K562 (cell line): ENCODE measurements at regions not wholly inside any gene's neighbourhood (a gene's known extent, or its start where the extent isn't known, plus 50 kb on each side); places are given as distances from the start of the nearest gene placed in this dataset.

Experiments used
- ATAC-seq: fragments of 200-7000 bp; cut with Tn5 transposase; 3 replicates; pipeline ENCODE4 v1.9.1; 2020; ENCODE audit warnings: moderate library complexity
- BruUV-seq: library from RNA; stranded (reverse); fragments of 400-500 nt; replicated peaks from 2 replicates; lab custom pipeline; 2021; lab: Mats Ljungman, UMichigan
- CTCF ChIA-PET: fragments of 300-600 bp; formaldehyde crosslinking; extraction: SDS; loops from one replicate; lab custom pipeline; 2021; ENCODE audit warnings: low intra/inter-chr PET ratio; lab: Yijun Ruan, JAX
- POLR2A ChIA-PET: fragments of 300-600, 350-650 bp; sonication (Branson Sonifier 250); formaldehyde crosslinking; extraction: SDS; loops from one replicate; lab custom pipeline; 2021; ENCODE audit warnings: antibody characterized with exemption, inconsistent platforms; lab: Yijun Ruan, JAX
- DNase-seq, 4 experiments: peaks; one replicate each; pipeline versions ENCODE4 v3.0.0 to v3.0.0-alpha.2; 2011 to 2018; ENCODE audit warnings: low spot score in 3 of 4, mixed read lengths in 3 of 4; ENCODE audit errors: extremely low read depth in 1 of 4
- FAIRE-seq: peaks from 2 replicates; lab custom pipeline; 2011; peaks lifted over from hg19 to GRCh38; lab: Jason Lieb, UNC
- H2AFZ ChIP-seq: 2 replicates; pipeline ENCODE4 v1.6.0; 2011; ENCODE audit warnings: low read depth, low read length, control low read depth, inconsistent platforms
- H3K27ac ChIP-seq: fragments of 200-600 bp; 3 replicates; pipeline ENCODE4 v1.8.0; 2011; ENCODE audit warnings: low read depth, mild to moderate bottlenecking, control low read depth, inconsistent platforms, low read length, moderate library complexity, mixed read lengths; ENCODE audit errors: extremely low read depth
- H3K27me3 ChIP-seq, 2 experiments: fragments of 300-600 bp in 1 of 2; 2 replicates in 1 of 2; 3 replicates in 1 of 2; pipeline versions ENCODE4 v1.6.0 to v1.8.0; 2011; ENCODE audit warnings: inconsistent platforms in 2 of 2, low read length in 2 of 2, mild to moderate bottlenecking in 1 of 2, mixed read lengths in 1 of 2, moderate library complexity in 1 of 2; ENCODE audit not compliant: control insufficient read depth in 2 of 2, insufficient read depth in 2 of 2
- H3K36me3 ChIP-seq: fragments of 300-600 bp; 3 replicates; pipeline ENCODE4 v1.8.0; 2011; ENCODE audit warnings: mild to moderate bottlenecking, low read length, inconsistent platforms; ENCODE audit not compliant: control insufficient read depth, insufficient read depth
- H3K4me1 ChIP-seq, 2 experiments: fragments of 200-600 bp in 1 of 2; replicated peaks in 1 of 2; 2 replicates in 1 of 2; 3 replicates in 1 of 2; pipeline versions ENCODE4 v1.5.1 to v1.8.0; 2011; ENCODE audit warnings: inconsistent platforms in 2 of 2, low read length in 2 of 2, mild to moderate bottlenecking in 1 of 2, mixed read lengths in 1 of 2, moderate library complexity in 1 of 2; ENCODE audit not compliant: control insufficient read depth in 2 of 2, insufficient read depth in 2 of 2
- H3K4me2 ChIP-seq: 2 replicates; pipeline ENCODE4 v1.6.1; 2011; ENCODE audit warnings: low read length, control low read depth, inconsistent platforms, mixed read lengths; ENCODE audit not compliant: insufficient read depth
- H3K4me3 ChIP-seq: fragments of 200-600 bp; sonication (generic), shearing (Covaris generic); 2 replicates; pipeline ENCODE4 v1.5.1; 2016; ENCODE audit warnings: control low read depth, inconsistent platforms
- H3K79me2 ChIP-seq: fragments of 200-600 bp; 3 replicates; pipeline ENCODE4 v1.8.0; 2011; ENCODE audit warnings: low read length, inconsistent platforms; ENCODE audit not compliant: control insufficient read depth, insufficient read depth
- H3K9ac ChIP-seq, 2 experiments: 2 replicates each; pipeline versions ENCODE4 v1.6.0 to v1.6.1; 2011; ENCODE audit warnings: low read depth in 2 of 2, low read length in 2 of 2, control low read depth in 1 of 2, inconsistent platforms in 1 of 2, mild to moderate bottlenecking in 1 of 2, mixed read lengths in 1 of 2; ENCODE audit not compliant: insufficient read depth in 1 of 2
- H3K9me1 ChIP-seq: one replicate; pipeline ENCODE4 v1.6.0; 2011; ENCODE audit warnings: inconsistent platforms, mild to moderate bottlenecking, low read length, moderate library complexity; ENCODE audit not compliant: control insufficient read depth, insufficient read depth
- H3K9me3 ChIP-seq: replicated peaks from 2 replicates; pipeline ENCODE4 v1.5.1; 2011; ENCODE audit warnings: low read depth, low read length, inconsistent platforms; ENCODE audit not compliant: control insufficient read depth, insufficient read depth
- H4K20me1 ChIP-seq: replicated peaks from 2 replicates; pipeline ENCODE4 v1.6.1; 2011; ENCODE audit warnings: low read length, inconsistent platforms, mixed read lengths; ENCODE audit not compliant: control insufficient read depth, insufficient read depth
- CEBPB ChIP-seq: fragments of 450-650 bp; IDR thresholded peaks from 2 replicates; pipeline ENCODE4 v1.6.1; 2016; ENCODE audit warnings: missing genetic modification characterization, missing compliant biosample characterization
- CHD4 ChIP-seq: fragments of 200-600 bp; sonication (generic); IDR thresholded peaks from 3 replicates; pipeline ENCODE4 v1.6.1; 2012; ENCODE audit warnings: low read depth, mild to moderate bottlenecking, mixed read lengths, low read length, inconsistent platforms; ENCODE audit not compliant: insufficient read depth, insufficient replicate concordance, poor library complexity, severe bottlenecking
- KLF10 ChIP-seq: fragments of 250-450 bp; sonication (Bioruptor Pico); IDR thresholded peaks from 2 replicates; pipeline ENCODE4 v1.6.1; 2021; ENCODE audit warnings: matching md5 sums
- NCOR1 ChIP-seq: fragments of 450-650 bp; IDR thresholded peaks from 2 replicates; pipeline ENCODE4 v1.6.1; 2016; ENCODE audit warnings: mild to moderate bottlenecking, moderate library complexity
- NR2F6 ChIP-seq: fragments of 450-650 bp; formaldehyde crosslinking; IDR thresholded peaks from 2 replicates; pipeline ENCODE4 v1.4.0; 2020; ENCODE audit warnings: mild to moderate bottlenecking
- RBM14 ChIP-seq: fragments of 200-400 bp; formaldehyde crosslinking; IDR thresholded peaks from 2 replicates; pipeline ENCODE4 v1.6.1; 2018; ENCODE audit warnings: low read depth, mild to moderate bottlenecking, low read length, moderate library complexity, borderline replicate concordance; ENCODE audit not compliant: insufficient read depth
- RHOXF2B ChIP-seq: fragments of 250-450 bp; sonication (Bioruptor Pico); conservative IDR thresholded peaks from 2 replicates; pipeline ENCODE4 v1.5.1; 2021
- SMARCC2 ChIP-seq: fragments of 450-650 bp; IDR thresholded peaks from 2 replicates; pipeline ENCODE4 v1.6.1; 2017; ENCODE audit warnings: antibody characterized with exemption, moderate library complexity, mild to moderate bottlenecking, low read depth
- TAF1 ChIP-seq: IDR thresholded peaks from 2 replicates; pipeline ENCODE4 v1.6.1; 2011; ENCODE audit warnings: mild to moderate bottlenecking, low read length, moderate library complexity; ENCODE audit not compliant: insufficient read depth, control insufficient read depth, severe bottlenecking; ENCODE audit errors: extremely low read depth
- WGBS: fragments of 100-300 bp; shearing (Covaris generic); methylation state at CpG from one replicate; pipeline ENCODE4 v1.1.6; 2016; ENCODE audit warnings: low coverage, mixed read lengths; ENCODE audit not compliant: insufficient coverage; ENCODE audit errors: missing lambda C conversion rate; 5-methylcytosine and 5-hydroxymethylcytosine counted together
- in situ Hi-C: fragments of 300-500 bp; cut with MboI; formaldehyde crosslinking; loops from 4 replicates; pipeline ENCODE4 v1.15.0; 2018; ENCODE audit warnings: inconsistent platforms, mixed read lengths
- intact Hi-C: fragments of 100-400 bp; cut with micrococcal nuclease; formaldehyde crosslinking; loops from 2 replicates; pipeline ENCODE4 v1.14.2; 2022
- TF ChIP-seq, protein P1 (sequence below): sonication (generic); formaldehyde crosslinking; IDR thresholded peaks from 2 replicates; pipeline ENCODE4 v1.8.1; 2023; ENCODE audit warnings: mild to moderate bottlenecking, missing genetic modification reagents
- TF ChIP-seq, protein P2 (sequence below): sonication (generic); formaldehyde crosslinking; IDR thresholded peaks from 2 replicates; pipeline ENCODE4 v1.9.0; 2022; ENCODE audit warnings: mild to moderate bottlenecking, missing genetic modification reagents
- TF ChIP-seq, protein P3 (sequence below): fragments of 450-650 bp; IDR thresholded peaks from 2 replicates; pipeline ENCODE4 v1.6.1; 2016; ENCODE audit warnings: borderline replicate concordance
- TF ChIP-seq, protein P4 (sequence below): fragments of 450-650 bp; IDR thresholded peaks from 2 replicates; pipeline ENCODE4 v1.6.1; 2016; ENCODE audit warnings: antibody characterized with exemption
- TF ChIP-seq, protein P5 (sequence below): fragments of 250-450 bp; sonication (Bioruptor Pico); IDR thresholded peaks from 2 replicates; pipeline ENCODE4 v1.5.1; 2021; ENCODE audit warnings: mild to moderate bottlenecking

DNA sequence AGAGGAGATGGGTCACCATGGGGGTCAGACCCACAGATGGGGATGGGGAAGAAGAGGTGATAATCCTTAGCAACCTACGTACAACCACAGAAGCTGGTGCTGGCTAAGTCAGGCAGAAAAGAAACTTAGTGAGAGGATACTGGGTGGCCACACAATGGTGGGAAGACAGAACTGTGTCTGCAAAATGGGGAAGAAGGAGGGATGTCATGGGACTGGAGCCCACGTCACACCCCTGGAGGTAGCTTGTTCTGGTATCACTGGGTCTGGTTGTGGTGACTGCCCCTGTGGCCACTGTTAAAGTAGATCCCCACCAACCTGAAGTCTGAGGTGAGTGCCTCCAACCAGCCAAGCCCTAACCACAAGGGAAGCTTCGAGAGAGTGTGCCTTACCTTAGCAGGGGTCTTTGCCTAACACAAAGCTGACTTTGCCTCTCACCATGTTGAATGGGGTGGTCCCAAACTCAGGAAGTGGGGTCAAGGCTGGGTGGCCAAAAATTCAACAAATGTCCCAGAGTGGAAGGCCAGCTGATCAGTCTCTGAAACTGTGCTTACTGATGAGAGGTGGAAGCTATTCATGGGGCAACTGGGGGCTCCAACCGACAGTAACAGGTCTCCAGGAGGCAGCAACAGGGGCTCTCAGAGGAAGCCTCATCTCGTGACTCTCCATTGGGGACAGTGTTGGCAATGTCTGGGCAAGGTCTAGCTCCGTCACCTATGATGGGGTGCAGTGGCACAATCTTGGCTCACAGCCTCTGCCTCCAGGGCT, 64.8 kb upstream of the SLC1A4 start:
- BruUV-seq, result no TSS peak
- H3K27ac ChIP-seq, result no peak overlapping the region
- H3K9ac ChIP-seq, result no peak overlapping the region
- H4K20me1 ChIP-seq, result no peaks in the 10 kb centered on the region
- ChIA-PET POLR2A (interaction anchor here (0.6 to 1.5 kb wide), 2 partner anchors 18 to 64 kb away, joined by 3 to 6 read pairs; no protein-coding TSS in a partner anchor), CTCF (no interaction called here)
- no peaks in the 10 kb centered on the region for H3K9me1 ChIP-seq
- ATAC-seq, result no peak
- H2AFZ ChIP-seq, result no peak overlapping the region
- in situ Hi-C loops, result loop anchor here (25.0 kb wide), 1 partner anchor 238 kb away; no protein-coding TSS in a partner anchor
- no peaks in the 10 kb centered on the region for H3K27me3 ChIP-seq
- intact Hi-C loops, result no loop called here
- WGBS, result 5% methylated on average over 6 of the region's 6 CpGs
- H3K9me3 ChIP-seq, result no peaks in the 10 kb centered on the region
- no peak for FAIRE-seq
- no peak for DNase-seq
- peaks cover 0 to 2% of the 10 kb centered on the region in 2 experiments; a peak in 1 of 5 replicates for H3K4me1 ChIP-seq
- H3K4me2 ChIP-seq, result no peak overlapping the region
- no peaks in the 10 kb centered on the region for H3K79me2 ChIP-seq
- H3K36me3 ChIP-seq, result no peaks in the 10 kb centered on the region
- H3K4me3 ChIP-seq, result no peak overlapping the region
- TF ChIP-seq, protein P1, sequence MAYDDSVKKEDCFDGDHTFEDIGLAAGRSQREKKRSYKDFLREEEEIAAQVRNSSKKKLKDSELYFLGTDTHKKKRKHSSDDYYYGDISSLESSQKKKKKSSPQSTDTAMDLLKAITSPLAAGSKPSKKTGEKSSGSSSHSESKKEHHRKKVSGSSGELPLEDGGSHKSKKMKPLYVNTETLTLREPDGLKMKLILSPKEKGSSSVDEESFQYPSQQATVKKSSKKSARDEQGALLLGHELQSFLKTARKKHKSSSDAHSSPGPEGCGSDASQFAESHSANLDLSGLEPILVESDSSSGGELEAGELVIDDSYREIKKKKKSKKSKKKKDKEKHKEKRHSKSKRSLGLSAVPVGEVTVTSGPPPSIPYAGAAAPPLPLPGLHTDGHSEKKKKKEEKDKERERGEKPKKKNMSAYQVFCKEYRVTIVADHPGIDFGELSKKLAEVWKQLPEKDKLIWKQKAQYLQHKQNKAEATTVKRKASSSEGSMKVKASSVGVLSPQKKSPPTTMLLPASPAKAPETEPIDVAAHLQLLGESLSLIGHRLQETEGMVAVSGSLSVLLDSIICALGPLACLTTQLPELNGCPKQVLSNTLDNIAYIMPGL, result no peak
- TF ChIP-seq CHD4, result no peak
- TF ChIP-seq TAF1, result no peak
- no peak for TF ChIP-seq NCOR1
- TF ChIP-seq, protein P2, sequence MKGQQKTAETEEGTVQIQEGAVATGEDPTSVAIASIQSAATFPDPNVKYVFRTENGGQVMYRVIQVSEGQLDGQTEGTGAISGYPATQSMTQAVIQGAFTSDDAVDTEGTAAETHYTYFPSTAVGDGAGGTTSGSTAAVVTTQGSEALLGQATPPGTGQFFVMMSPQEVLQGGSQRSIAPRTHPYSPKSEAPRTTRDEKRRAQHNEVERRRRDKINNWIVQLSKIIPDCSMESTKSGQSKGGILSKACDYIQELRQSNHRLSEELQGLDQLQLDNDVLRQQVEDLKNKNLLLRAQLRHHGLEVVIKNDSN, result no peak
- TF ChIP-seq NR2F6, result no peak
- TF ChIP-seq, protein P3, sequence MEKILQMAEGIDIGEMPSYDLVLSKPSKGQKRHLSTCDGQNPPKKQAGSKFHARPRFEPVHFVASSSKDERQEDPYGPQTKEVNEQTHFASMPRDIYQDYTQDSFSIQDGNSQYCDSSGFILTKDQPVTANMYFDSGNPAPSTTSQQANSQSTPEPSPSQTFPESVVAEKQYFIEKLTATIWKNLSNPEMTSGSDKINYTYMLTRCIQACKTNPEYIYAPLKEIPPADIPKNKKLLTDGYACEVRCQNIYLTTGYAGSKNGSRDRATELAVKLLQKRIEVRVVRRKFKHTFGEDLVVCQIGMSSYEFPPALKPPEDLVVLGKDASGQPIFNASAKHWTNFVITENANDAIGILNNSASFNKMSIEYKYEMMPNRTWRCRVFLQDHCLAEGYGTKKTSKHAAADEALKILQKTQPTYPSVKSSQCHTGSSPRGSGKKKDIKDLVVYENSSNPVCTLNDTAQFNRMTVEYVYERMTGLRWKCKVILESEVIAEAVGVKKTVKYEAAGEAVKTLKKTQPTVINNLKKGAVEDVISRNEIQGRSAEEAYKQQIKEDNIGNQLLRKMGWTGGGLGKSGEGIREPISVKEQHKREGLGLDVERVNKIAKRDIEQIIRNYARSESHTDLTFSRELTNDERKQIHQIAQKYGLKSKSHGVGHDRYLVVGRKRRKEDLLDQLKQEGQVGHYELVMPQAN, result no peak
- no peak for TF ChIP-seq CEBPB (tag)
- no peak for TF ChIP-seq RBM14
- no peak for TF ChIP-seq KLF10 (CRISPR knock-in tag)
- no peak for TF ChIP-seq SMARCC2
- TF ChIP-seq, protein P4, sequence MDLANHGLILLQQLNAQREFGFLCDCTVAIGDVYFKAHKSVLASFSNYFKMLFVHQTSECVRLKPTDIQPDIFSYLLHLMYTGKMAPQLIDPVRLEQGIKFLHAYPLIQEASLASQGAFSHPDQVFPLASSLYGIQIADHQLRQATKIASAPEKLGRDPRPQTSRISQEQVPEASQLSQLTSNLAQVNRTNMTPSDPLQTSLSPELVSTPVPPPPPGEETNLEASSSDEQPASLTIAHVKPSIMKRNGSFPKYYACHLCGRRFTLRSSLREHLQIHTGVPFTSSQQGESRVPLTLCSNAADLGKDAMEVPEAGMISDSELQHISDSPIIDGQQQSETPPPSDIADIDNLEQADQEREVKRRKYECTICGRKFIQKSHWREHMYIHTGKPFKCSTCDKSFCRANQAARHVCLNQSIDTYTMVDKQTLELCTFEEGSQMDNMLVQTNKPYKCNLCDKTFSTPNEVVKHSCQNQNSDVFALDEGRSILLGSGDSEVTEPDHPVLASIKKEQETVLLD, result no peak
- TF ChIP-seq RHOXF2B (CRISPR knock-in tag), result no peak
- TF ChIP-seq, protein P5, sequence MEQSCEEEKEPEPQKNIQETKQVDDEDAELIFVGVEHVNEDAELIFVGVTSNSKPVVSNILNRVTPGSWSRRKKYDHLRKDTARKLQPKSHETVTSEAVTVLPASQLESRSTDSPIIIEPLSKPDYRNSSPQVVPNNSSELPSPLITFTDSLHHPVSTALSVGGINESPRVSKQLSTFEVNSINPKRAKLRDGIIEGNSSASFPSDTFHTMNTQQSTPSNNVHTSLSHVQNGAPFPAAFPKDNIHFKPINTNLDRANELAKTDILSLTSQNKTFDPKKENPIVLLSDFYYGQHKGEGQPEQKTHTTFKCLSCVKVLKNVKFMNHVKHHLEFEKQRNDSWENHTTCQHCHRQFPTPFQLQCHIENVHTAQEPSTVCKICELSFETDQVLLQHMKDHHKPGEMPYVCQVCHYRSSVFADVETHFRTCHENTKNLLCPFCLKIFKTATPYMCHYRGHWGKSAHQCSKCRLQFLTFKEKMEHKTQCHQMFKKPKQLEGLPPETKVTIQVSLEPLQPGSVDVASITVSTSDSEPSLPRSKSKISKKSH (CRISPR knock-in tag), result no peak
